Activated effector memory CD4-positive, alpha-beta T cell treated with anti-CD3 and anti-CD28 coated beads, Interleukin-2, amount 50 U/mL, for 16 hours (primary cell): ENCODE measurements at regions not wholly inside any gene's neighbourhood (a gene's known extent, or its start where the extent isn't known, plus 50 kb on each side); places are given as distances from the start of the nearest gene placed in this dataset.
"Not testable (repeated sequence)": the region's sequence is repeated elsewhere in the genome, so short reads cannot be mapped to it uniquely, and the experiment has no call there.

ENCODE experiments used
- DNase-seq: peaks from one replicate; pipeline ENCODE4 v3.0.0-alpha.2; 2020

DNA sequence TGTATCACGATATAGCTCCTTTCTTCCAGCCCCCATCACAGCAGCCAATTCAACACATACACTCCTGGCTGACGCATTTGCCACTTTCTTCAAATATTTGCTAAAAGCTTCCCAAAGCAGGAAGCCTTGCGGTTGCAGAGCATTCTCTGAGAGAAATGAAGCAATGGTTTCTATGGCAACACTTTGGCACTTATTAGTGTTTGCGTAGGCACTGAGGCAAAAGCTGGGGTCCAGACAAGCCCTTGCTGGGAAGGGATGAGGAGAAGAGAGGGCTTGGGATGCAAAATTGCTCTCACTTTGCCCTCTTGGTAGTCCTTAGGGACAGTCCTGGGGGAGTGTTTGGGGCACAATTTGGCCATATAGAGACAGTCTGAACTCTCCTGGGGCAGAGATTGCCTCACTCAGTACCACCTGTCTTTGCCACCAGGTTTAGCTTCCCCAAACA lies 55.0 kb upstream of the PAK3 start:
- DNase-seq, result no peak

DNA sequence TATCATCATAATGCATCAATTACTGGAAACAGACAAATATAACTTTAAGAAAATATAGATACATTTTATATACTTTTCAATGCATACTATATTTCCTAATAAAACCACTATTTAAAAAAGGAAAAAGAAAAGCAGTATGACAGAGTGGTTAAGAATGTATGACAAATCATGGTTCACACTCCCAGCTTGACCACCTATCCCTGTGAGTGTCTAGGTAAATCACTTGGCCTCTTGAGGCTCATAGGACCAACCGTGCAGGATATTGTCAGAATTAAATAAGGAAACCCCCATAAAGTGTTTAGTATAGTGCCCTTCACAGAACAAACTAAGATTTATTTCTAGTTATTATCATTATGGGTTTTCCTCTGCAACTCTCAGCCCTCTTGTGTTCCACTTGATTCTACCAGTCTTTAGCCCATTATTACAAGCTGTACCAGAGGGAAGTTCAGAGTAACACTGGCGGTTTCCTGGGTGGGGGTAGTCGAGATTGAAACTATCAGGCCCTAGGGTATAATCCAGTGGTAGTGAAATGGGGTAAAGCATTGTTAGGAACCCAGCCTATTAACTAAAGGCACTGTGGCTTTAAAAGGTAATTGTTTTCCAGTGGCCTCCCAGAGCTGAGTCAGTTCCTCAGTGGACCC lies 55.5 kb upstream of the PAK3 start:
- no peak for DNase-seq

DNA sequence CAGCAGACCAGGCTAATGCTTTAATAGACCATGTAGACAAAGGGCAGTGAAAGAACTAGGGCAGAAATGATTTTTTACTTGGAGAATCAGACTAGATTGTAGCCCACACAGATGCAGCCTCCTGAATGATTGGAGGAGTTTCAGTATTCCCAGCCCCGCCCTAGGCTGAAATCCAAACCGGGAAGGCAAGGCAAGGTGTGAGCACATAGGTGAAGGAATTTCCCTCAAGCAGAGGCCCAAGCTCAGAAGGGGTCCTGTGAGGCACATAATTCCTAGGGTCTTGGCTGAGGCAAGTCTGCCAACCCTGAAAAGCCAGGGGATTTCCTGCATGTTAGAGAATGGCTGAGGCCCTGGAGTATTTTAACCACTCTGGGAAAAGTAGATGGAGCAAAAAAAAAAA lies 56.4 kb upstream of the PAK3 start:
- DNase-seq, result no peak

DNA sequence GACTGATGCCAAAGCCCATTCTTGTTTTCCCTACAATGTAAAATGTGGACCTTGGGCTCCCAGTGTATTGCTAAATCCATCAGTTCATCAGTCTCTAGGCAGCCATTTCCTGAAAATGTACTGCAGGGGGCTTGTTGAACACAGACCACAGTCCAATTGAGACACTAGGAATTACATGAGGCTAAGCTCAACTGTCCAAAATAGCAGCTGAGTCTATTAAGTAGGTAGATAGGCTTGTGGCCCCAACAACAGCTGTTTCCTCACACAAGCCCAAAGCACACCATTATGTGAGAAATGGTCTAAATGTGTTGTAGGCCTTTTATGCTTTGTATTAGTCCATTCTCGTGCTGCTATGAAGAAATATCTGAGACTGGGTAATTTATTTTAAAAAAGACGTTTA lies 60.0 kb upstream of the PAK3 start:
- no peak for DNase-seq

DNA sequence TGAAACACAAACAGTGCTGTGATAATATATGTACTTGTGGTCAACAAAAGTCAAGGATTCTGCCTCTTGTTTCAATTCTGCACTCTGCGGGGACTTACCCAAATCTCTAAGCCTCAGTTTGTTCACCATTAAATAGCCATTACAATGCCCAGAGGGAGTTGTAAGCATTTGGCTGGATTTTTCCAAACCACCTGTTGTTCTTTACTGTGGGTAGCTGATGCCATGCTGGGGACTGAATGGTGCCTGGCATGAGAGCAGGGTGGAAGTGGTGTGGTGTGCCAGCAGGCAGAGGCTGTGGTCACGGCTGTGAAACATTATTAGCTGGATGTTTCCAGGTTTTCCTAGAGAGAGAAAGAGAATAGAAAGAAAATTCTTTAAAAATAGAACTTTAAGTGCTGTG lies 60.7 kb upstream of the PAK3 start:
- DNase-seq, result no peak

DNA sequence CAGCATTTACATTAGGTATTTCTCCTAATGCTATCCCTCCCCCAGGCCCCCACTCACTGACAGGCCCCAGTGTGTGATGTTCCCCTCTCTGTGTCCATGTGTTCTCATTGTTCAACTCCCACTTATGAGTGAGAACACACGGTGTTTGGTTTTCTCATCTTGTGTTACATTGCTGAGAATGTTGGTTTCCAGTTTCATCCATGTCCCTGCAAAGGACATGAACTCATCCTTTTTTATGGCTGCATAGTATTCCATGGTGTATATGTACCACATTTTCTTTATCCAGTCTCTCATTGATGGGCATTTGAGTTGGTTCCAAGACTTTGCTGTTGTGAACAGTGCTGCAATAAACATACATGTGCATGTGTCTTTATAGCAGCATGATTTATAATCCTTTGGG lies 73.0 kb upstream of the PAK3 start:
- DNase-seq, result not testable (repeated sequence)

DNA sequence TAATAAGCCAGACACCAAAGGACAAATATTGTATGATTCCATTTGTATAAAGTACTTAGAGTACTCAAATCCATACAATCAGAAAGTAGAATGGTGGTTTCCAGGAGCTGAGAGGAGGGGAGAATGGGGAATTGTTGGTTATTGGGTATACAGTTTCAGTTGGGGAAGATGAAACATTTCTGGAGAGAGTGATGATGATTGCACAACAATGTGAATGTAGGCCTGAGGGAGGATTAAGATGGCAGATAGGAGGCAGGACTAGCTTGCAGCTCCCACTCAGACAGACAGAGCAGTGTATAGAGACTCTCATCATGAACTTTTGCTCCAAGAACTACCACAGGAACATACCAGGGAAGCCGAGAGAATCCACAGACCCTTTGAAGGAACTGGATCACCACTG lies 75.7 kb upstream of the PAK3 start:
- DNase-seq, result no peak

DNA sequence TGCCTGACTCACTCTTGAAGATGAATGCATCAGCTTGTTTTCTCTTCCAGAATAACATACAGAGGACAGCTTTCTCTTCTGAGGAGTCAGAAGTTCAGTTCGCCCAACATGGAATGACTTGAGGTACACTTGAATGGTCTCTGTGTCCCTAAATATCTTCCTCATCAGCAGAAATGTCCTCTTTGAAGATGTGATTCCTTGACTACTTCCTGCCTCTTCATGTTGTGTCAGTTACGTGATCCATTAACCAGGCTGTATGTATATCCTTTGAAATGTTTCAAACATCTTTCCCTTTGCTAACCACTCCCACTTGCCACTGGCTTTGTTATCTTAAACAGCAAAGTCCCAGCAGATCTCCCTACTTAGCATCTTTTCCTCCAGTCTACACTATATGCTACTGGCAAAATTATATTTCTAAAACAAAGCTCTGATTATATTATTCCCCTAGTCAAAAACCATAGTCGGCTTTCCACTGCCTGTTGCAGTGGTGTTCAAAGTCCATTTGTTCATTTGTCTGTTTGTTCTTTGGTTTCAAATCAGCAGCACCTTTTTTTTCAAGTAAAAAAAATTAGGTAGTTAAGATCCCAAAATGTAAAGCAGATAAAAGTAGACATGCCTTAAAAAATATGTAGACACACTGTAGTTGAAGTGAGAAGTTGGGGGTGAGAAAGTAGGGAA lies 82.1 kb upstream of the PAK3 start:
- no peak for DNase-seq

DNA sequence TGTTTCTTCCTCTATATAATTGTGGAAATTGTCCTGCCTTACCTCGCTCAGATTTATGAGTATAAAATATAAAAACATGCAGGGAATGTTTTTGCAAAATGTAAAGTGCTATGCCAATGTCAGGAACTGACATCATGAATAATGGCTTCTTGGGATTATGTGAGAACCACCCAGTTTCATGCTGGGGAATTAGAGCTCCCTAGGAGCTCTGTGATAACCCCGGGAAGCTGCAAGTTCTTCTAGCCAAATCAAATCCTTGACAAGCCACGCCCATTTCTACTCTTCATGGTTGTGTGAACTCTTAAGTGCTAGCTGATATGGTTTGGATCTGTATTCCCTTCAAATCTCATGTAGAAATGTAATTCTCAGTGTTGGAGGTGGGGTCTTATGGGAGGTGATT lies 85.9 kb upstream of the PAK3 start:
- no peak for DNase-seq

DNA sequence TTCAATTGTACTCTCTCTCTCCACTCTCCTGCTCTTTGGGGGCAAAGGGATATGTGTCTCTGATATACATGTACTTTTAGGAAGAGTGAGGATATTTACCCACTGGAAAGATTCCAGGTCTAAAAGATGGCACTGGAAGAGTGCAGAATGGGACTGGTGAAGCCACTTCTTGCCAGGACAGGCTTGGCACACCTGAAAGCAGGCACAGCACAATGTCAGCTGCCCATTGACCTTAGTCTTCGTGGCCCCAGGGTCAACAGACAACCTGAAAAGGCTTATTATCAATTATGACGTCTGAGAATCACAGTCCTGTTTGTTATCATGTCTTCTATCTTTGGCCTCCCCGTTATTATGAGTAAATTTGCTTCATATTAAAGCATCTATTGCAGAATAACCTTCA lies 86.7 kb upstream of the PAK3 start:
- no peak for DNase-seq

DNA sequence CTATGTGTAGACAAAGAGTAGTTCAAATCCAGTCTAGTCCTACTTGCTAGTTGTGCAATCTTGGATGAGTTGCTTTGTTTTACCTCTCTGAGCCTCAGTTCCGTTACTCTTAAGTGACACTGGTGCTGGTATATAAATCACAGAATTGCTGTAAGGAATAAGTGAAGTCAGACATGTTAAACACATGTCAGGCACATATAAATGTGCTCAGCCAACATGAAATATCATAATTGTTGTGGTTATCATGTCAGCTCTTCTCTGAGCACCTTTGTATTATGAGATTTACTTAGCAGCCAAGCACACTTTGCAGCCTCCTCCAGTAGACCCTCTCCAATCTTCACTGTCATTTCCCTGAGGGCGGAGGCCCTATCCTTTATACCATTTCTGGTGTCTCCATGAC lies 87.9 kb upstream of the PAK3 start:
- DNase-seq, result no peak

DNA sequence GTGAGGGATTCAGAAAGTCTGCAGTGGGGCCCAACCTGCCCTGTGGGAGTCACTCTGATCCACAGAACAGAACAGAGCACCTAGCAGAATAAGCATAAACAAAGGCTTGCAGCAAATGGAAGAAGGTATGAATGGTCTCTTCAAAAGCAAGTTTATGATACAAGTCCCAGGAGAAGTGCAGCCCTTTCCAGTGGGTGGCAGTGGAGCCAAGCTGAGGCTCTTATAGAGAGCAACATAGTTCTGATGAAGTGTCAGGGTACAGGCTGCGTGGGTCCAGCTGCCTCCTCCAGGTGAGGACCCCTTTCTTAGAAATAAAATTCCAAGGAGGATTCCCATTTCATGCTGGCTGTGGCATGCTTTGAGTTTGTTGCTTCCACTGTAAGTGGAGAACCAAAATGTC lies 88.8 kb upstream of the PAK3 start:
- no peak for DNase-seq

DNA sequence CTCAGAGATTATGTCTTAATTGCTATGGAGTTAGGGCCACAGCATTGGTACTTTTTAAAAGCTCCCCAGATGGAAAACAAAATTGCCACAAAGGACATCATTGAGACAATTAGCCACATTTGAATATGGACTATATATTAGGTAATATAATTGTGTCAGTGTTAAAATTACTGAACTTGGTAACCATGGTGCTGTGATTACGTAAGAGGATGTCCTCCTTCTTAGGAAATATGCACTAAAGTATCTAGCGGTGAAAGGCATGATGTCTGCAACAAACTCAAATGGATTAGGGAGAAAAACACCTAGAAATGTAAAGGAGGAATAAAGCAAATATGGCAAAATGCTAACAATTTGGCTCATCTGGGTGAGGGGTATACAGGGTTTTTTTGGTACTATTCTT lies 89.9 kb upstream of the PAK3 start:
- DNase-seq, result no peak

DNA sequence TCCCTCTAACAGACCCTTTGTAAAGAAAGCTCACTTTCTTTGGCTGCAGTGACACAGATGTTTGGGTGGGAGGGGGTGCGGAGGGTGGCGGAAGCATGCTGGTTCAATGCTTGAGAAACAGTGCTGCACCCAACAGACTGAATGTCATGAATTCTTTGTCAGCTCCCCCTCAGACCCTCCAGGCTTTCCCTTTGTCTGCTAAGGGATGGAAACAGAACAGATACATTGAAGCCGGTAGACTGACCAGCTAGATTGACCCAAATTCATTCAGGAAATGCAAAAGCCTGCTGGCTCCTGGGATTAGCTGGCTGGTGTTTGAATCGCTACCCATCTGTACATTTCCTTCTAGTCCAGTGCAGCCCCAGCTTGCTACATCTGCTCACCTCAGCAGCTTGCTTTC lies 90.8 kb upstream of the PAK3 start:
- DNase-seq, result no peak

DNA sequence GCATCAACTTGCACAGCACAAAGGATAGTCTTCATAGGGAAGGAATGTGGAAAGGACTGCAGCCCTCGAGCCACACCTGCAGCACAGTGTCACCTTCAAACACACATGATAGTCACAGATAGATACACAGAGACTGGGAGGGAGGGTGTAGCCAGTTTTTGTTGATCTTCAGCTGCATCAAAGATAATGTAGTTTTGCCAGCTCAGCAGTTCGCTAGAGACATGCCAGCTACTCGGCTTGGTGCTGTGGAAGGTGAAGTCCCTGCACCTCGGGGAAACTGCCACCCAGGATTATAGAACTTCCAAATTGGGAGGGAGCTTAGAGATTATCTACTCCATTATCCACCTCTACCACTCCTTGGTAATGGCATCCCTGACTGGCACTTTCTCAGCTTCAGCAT lies 92.9 kb upstream of the PAK3 start:
- no peak for DNase-seq

DNA sequence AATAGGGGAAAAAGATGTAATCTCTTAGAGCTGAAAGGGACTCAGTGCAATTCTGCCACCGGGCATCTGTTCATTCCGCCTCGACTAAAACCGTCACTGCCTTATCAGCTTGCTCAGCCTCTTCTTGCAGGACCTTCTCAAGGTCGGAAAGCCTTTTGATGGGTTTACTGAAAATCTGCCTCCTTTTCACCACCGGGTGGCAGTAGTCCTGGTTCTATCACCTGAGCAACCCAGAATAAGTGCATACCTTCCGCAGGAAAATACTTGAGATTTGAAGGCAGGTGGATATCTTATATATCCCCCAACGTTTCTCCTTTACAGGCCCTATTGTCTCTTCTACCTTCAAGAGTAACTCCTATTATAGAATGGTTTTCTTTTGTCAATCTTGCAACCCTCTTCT lies 103.4 kb upstream of the PAK3 start:
- peak; percentile 62 for DNase-seq

DNA sequence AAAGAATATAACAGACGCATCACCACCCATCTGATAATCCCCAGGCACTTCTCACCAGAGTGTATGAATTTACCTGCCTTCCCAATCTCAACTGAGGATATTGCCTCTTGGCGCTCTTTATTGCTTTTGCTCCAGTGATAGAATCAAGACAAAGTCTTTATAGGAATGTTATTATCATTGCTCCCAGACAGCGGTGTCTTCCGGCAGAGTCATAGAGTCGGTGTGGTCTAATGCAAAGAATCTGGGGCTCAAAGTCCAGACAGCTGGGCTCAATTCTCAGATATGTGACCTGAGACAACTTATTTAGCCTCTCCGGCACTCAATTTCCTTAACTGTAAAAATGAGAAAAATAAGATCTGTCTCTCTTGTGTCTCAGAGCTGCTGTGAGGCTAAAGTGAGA lies 106.1 kb upstream of the PAK3 start:
- no peak for DNase-seq

DNA sequence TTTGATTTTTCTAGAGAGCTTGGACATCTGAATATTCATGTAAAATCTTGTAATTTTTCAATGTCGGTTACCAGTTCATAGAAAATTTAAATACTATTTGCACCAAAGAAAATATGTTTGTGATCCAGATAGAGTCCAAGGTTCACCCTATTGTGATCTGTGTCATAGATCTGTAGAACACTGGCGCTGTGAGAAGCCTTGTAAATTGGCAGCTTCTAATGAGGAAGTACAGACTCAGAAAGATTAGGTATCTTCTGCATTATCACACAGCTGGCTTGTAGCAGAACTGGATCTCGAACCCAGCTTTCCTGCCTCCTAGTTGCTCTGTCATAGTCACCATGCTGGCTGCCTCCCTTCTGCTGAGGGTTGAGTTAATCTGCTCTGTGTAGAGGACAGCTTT lies 106.5 kb upstream of the PAK3 start:
- DNase-seq, result no peak

DNA sequence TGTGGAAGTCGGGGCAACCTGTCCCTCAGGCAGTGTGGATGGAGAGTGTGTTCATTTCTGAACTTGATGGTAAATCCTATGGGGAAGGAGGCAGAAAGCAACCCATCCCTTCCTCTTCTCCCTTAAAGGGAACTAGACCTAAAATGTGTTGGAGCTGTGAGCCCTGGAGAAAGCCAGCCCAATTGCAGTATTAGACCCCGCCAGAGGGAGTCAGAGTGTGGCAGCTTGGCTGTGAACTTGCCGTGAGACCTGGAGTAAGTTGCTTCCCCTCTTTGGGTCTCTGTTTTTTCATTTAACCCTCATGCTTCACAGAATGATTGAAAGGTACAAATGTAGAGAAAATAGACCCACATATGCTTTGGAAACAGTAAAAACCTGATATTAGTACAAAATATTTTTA lies 108.7 kb upstream of the PAK3 start:
- no peak for DNase-seq

DNA sequence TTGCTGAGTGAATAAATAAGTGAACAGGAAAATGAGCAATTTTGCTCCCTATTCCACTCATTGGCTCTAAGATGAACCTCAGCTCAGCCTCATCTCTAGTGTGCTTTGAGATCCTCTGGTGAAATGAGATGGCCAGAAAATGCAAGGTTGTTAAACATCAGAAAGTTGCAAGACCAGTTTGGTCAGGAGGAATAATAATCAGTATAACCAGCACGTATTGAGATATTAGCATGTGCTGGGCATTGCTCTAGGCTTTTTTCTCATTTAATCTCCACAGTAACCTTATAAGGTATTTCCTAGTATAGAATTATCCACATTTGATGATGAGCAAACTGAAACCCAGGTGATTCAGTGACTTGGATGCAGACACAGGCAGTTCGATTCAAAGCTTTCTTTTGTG lies 110.5 kb upstream of the PAK3 start:
- DNase-seq, result no peak

DNA sequence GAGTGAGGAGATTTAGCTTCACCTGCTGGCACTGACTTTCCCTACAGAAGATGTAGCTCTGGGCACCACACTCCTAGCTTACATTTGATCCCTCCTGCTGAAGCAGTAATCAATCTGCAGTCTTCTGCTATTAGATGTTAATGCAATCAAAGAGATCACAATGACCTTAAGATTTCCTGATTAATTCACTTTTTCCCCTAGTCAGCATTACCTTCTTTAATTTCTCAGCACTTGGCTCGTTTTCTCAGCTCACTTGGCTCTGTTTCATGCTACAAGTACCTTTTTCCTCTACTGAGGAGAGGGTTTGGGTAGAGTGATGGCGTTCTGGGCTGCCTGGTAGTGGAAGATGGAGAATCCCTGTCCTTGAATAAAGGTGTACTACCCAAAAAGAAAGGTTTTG lies 113.0 kb upstream of the PAK3 start:
- no peak for DNase-seq

DNA sequence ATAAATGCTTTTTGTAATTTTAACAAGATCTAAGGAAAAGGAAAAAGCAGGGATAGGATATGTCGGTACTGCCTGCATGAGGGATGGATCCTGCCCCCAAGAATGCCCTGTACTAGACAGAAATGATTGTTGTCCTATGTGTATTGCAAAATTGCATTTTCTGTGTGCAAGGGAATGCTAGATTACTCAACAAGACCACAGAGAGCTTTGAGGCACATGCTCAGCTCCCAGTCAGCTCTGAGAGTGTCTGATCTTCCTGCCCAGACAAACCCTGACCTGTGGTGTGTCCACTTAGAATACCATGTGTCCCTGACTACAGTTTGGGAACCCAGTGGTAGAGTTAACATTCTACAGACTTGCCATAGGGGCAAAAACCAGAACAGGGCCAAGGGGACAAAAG lies 129.2 kb upstream of the PAK3 start:
- no peak for DNase-seq

DNA sequence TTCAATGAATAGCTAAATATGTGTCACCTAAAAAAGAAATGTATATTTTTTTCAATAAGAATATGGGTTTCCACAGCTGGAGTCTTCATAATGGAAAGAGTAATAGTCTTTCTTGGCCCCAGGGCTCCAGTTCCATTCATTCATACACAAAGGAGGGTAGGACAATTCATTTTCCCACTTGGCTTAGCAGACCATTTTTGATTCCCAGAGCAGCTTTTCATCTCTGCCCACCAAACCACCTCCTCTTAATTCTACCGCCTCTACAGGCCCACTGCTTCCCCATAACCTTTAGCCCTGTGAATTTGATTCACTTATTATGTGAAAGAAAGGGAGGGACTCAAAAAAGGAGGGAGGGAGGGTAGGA lies 129.9 kb upstream of the PAK3 start:
- no peak for DNase-seq

DNA sequence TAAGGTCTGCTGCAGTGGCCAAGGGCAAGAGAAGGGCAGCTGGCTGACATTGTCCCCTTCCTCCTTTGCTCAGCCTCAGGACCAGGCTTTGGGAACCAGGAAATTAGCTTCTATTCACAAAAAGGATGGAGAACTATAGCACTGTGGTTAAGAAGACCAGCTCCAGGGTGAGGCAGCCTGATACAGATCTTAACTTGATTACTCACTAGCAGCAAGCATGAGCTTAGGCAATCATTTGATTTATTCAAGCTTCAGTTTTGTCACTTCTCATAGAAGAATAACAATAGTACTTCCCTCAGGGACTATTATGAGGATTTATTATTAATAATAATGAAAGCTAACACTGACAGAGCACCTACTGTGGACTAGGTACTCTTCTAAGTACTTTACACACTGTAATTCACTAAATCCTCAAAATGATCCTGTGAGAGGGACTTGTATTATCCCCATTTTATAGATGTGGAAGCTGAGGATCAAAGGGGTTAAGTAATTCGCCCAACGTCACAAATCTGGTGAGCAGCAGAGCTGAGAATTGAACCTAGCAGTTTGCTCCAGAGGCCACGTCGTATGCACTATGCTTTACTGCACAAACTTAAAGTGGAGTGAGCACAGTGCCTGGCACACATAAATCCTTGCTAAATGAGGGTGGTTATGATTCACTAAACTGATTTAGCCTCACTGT lies 130.4 kb upstream of the PAK3 start:
- DNase-seq, result no peak

DNA sequence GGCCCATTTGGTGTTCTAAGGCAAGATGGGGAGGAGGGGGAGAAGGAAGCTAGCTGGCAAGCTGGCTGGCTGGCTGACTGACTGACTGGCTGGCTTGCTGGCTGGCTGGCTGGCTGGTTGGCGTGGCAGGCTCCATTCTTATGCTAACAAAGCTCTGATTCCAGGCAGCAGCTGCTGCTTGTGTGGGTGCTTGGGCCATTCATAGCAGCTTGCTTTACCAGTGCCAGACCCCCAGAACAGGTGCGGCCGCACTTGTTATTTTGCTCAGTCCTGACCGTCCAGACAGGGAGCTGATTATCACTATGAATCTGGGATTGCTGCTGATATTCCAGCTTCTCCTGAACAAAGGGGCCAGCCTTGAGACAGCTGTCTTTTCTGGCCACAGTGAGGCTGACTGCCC lies 131.2 kb upstream of the PAK3 start:
- DNase-seq, result no peak
